GM12865 (cell line): ENCODE measurements at regions not wholly inside any gene's neighbourhood (a gene's known extent, or its start where the extent isn't known, plus 50 kb on each side); places are given as distances from the start of the nearest gene placed in this dataset.

Experiments used
- DNase-seq: peaks from one replicate; pipeline ENCODE4 v3.0.0; 2010; ENCODE audit warnings: low read depth
- H3K4me3 ChIP-seq: 2 replicates; pipeline ENCODE4 v1.5.1; 2011; ENCODE audit warnings: mild to moderate bottlenecking, low read depth, low read length, control low read depth
- TF ChIP-seq, protein P1 (sequence below): IDR thresholded peaks from 2 replicates; pipeline ENCODE4 v1.5.1; 2011; ENCODE audit warnings: low read length, control low read depth, low read depth, inconsistent platforms; ENCODE audit not compliant: insufficient read depth; ENCODE audit errors: missing control alignments

DNA sequence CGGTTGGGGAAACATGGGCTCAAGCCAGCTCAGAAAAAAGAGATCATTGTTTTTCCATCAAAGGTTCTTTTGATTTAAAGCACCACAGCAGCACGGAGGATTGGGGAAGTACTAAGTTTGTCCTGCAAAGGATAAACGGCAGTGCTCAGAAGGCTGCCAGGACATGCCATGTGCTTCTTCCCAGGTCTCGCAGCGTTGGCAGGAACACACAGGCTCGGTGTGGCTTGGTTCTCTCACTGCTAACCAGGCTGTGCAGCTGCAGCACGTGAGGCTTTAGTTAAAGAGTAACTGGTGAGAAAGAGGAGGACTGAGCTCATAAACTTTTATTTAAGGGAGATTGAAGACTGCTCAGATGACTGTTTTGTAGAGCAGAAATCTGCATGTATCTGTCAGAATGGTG is 264.3 kb downstream of the TSN start:
- no peak for DNase-seq

DNA sequence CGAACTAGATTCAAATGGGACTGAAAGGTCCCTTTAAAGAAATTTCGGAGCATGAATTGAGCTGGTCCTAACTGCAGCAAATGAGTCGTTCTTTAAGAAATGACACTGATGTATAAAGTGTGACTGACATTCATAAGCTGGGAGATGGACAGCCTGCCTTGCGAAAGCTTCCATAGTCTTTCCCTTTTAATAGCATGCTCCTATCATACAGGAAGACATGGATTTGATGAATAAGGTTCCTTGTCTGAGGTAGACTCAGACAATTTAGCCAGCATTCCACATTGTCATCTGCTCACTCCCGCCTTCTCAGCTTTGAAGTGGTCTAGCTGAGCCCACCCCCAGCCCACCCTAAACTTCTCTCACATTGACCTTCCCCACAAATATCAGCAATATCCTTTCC is 264.9 kb downstream of the TSN start:
- DNase-seq = no peak
- TF ChIP-seq, protein P1, sequence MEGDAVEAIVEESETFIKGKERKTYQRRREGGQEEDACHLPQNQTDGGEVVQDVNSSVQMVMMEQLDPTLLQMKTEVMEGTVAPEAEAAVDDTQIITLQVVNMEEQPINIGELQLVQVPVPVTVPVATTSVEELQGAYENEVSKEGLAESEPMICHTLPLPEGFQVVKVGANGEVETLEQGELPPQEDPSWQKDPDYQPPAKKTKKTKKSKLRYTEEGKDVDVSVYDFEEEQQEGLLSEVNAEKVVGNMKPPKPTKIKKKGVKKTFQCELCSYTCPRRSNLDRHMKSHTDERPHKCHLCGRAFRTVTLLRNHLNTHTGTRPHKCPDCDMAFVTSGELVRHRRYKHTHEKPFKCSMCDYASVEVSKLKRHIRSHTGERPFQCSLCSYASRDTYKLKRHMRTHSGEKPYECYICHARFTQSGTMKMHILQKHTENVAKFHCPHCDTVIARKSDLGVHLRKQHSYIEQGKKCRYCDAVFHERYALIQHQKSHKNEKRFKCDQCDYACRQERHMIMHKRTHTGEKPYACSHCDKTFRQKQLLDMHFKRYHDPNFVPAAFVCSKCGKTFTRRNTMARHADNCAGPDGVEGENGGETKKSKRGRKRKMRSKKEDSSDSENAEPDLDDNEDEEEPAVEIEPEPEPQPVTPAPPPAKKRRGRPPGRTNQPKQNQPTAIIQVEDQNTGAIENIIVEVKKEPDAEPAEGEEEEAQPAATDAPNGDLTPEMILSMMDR = no peak
- no peak overlapping the region for H3K4me3 ChIP-seq

More for the DNA sequence above, 264.3 kb downstream of the TSN start:
- TF ChIP-seq, protein P1 = no peak
- no peak overlapping the region for H3K4me3 ChIP-seq

DNA sequence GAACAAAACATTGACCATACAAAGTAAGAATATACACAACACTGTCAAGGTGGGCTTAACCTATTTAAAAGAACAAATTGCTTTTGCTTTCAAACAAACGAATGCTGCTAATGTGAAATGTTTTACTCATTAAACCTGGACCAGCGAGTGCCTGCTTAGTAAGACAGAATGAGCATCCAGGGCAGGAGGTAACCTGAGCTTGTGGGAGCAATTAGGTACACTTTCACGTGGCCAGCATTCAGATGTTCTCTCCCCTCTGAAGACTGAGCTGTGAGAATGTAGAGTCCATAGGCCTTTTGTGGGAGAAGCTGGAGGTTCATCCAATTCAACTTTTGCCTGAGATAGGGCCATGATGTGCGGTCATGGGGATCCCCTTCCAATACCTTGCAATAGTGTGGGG is 266.5 kb downstream of the TSN start:
- no peak for DNase-seq
- H3K4me3 ChIP-seq = no peak overlapping the region
- TF ChIP-seq, protein P1 = no peak

DNA sequence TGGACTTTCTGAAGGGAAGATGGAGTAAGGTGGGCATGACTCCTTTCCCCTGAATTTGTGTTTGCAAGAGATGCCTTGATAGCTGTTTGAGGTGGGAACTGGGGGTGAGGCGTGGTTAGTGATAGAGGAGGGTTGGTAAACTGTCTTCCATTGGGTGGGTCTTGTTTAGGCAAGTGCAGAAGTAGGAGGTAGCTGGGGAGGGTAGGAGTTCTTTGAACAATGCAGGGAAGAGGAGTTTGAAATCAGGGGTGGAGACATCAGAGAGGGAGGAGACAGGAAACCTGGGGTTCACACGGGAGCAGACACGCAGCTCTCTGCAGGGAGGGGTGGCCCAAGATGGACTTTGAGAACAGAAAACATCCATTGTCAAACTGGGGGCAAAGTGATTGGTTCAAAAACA is 267.1 kb downstream of the TSN start:
- no peak for DNase-seq
- no peak overlapping the region for H3K4me3 ChIP-seq
- TF ChIP-seq, protein P1 = no peak

DNA sequence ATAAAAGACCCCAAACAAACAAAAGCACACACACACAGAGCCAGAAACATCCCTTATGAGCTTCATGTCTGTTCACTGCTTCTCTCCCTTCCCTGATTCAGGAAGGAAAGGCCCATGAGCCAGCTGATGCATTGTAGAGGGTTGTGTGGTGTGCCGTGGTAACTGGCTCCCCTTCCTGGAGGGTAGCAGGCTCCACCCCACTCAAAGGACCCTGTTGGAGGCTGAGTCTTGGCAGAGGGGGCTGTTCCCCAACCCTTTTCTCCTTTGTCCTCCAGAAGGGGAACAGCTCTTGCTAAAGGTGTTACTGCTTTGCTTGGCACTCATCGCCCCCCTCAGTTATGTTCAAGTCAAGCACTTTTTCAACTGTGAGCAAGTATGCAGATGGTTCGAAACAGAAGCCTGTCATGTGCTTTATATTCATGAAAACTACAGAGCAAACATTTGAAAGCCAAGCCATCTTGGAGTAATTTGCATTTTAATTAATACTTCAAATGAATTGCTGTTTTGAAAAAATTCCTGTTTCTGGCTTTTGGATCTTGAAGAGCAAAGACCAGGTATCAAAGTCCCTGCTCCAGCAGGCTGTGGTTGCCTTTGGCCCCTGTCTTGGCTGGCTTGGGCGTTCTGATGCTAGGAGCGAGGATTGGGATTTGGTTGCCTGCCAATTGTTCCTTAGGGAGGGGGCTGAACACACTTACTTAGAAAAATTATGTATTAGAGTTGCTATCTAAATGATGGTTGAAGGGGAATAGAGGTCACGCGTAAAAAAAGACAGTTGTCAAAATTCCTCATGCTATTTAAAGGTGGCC is 267.8 kb downstream of the TSN start:
- TF ChIP-seq, protein P1 = no peak
- no peak for DNase-seq
- no peak overlapping the region for H3K4me3 ChIP-seq

DNA sequence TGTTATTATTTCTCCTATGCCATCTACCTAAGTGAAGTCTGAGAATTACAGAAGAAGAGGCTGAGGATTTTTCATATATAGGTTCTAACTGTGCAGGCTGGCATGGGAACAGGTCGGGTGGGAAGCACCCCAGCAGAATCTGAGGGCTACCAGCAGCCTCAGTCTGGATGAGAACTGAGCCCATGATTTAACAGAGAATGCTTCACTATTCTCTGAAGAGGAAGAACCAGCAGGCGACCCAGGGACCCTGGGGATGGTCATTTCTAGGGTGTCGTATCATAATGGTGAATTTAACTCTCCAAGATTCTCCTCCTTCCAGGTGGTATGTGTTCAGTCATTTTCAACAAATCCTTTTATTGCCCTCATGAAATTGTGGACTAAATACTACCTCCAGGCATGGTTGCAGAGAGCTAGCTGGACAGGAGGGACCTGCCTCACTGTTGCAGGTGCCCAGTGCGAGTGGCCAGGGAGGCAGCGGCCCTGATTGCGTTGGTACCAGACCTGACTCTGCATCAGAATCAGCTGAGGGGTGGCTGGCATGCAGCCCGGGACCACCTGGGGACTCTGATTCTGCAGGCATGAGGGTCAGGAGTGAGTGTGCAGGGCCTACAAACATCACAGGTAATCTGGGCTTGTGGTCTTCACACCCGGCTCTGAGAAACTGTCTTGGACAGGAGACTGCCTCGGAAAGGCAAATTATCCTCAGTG is 272.2 kb downstream of the TSN start:
- DNase-seq = no peak
- TF ChIP-seq, protein P1 = no peak
- no peak overlapping the region for H3K4me3 ChIP-seq
